ENCODE measurements at regions not wholly inside any gene's neighbourhood (a gene's known extent, or its start where the extent isn't known, plus 50 kb on each side); places are given as distances from the start of the nearest gene placed in this dataset.

- TF ChIP-seq POLR2AphosphoS5 (IDR thresholded peaks at IDR 0.05; ENCODE audit: low read depth, low read length) (no peak), POLR2A (IDR thresholded peaks at IDR 0.05; ENCODE audit: low read depth, low read length) (no peak)
Measured at GRCh38 chr1:219119839-219120238, 53.8 kb upstream of the LYPLAL1 start.
